ENCODE measurements at regions not wholly inside any gene's neighbourhood (a gene's known extent, or its start where the extent isn't known, plus 50 kb on each side); places are given as distances from the start of the nearest gene placed in this dataset.

DNA sequence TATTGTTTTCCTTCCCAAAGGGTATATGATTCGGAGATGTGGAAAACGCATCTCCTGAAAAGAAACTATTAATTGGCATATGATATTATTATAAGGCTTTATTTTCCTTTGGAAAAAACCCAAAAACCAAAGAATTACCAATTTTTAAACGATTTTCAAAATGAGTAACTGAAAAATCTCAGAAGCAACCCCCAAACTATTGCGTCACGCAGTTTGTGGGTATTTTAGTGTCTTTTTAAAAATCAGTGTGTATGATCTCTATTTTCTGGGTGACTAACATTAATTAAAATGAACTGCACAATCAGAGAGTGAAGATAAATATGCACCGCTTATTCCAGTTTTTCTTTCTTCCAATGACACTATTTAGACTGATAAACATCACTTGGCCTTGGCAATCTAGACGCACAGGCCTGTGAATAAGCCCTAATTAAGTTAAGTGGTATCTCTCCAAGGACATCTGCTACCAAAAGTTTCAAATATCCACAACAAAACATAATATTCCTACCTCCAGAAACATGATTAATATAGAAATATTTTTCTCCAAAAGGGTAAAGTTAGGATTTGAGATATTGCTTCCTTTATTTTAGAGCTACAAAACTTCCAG, 511.5 kb upstream of the FAM241A start:
- no peak for DNase-seq (ENCODE audit: extremely low spot score, unreplicated experiment)
- Mint-ChIP-seq H3K9me3 (no peaks in the 10 kb centered on the region), H3K27ac (no peak overlapping the region), H3K36me3 (no peaks in the 10 kb centered on the region), H3K27me3 (peaks cover 44% of the 10 kb centered on the region), H3K4me3 (no peak overlapping the region), H3K4me1 (ENCODE audit: unreplicated experiment) (peaks cover 6% of the 10 kb centered on the region)
- TF ChIP-seq CTCF (conservative IDR thresholded peaks at IDR 0.05): no peak

DNA sequence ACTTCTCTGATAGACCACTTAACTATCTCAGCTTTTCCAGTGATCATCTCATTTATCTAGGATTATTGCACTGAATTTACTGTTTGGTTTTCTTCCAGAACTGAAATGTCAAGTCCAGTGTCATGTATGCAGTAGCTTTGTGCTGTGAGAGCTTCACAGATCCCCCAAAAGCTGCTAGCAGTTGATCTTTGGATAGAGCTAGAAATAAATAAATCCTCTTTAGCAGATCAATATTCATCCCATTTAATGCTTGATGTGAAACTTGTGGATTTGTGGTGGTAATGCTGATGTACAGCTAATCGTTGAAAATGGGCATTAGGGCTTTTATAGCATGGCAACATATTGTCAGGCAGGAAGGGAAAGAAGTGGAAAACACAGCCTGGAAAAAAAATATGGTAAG, 509.6 kb upstream of the FAM241A start:
- H3K27me3 Mint-ChIP-seq: peaks cover 40% of the 10 kb centered on the region
- no peak for DNase-seq (ENCODE audit: extremely low spot score, unreplicated experiment)
- H3K36me3 Mint-ChIP-seq: no peaks in the 10 kb centered on the region
- H3K4me1 Mint-ChIP-seq (ENCODE audit: unreplicated experiment): peaks cover 9% of the 10 kb centered on the region
- H3K4me3 Mint-ChIP-seq: no peak overlapping the region
- no peak overlapping the region for H3K27ac Mint-ChIP-seq
- no peak for TF ChIP-seq CTCF (conservative IDR thresholded peaks at IDR 0.05)
- no peaks in the 10 kb centered on the region for H3K9me3 Mint-ChIP-seq

GRCh38 chr4:111636961-111637585, 508.2 kb upstream of the FAM241A start:
- no peak overlapping the region for H3K27ac Mint-ChIP-seq

DNA sequence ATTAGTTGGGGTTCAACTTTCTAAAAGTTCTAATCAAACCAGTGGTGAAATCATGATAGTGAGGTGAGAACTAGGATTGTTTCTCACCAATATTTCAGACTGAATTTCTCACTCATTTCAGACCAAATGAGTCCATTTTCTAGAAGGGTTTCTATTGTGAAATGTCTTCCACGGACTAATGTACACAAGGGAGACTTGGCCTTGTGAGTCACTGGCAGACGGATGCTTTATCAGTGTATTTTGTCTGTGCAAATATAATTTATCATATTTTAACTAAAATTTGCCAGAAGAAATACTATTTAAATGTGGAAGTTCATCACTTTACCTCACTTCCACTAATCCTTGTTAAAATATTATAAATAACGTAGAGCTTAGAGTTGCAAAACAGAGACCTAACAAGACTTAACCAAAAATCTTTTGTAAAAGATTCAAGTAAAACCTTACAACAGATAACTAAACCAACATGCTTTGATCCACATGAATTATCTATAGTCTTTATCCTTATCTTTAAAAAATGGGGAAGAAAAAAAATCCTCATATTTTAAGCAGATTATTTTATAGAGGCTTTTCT, 506.0 kb upstream of the FAM241A start:
- peaks cover 6% of the 10 kb centered on the region for H3K4me1 Mint-ChIP-seq (ENCODE audit: unreplicated experiment)
- no peaks in the 10 kb centered on the region for H3K9me3 Mint-ChIP-seq
- H3K4me3 Mint-ChIP-seq: no peak overlapping the region
- DNase-seq (ENCODE audit: extremely low spot score, unreplicated experiment): no peak
- H3K36me3 Mint-ChIP-seq: no peaks in the 10 kb centered on the region
- H3K27ac Mint-ChIP-seq: no peak overlapping the region
- peaks cover 26% of the 10 kb centered on the region for H3K27me3 Mint-ChIP-seq
- no peak for TF ChIP-seq CTCF (conservative IDR thresholded peaks at IDR 0.05)

More at GRCh38 chr4:111636961-111637585, 508.2 kb upstream of the FAM241A start:
- Mint-ChIP-seq H3K9me3 (no peaks in the 10 kb centered on the region), H3K27me3 (peaks cover 37% of the 10 kb centered on the region), H3K4me3 (no peak overlapping the region), H3K36me3 (no peaks in the 10 kb centered on the region), H3K4me1 (ENCODE audit: unreplicated experiment) (peaks cover 6% of the 10 kb centered on the region)
- DNase-seq (ENCODE audit: extremely low spot score, unreplicated experiment): no peak
- no peak for TF ChIP-seq CTCF (conservative IDR thresholded peaks at IDR 0.05)

- peaks cover 26% of the 10 kb centered on the region for H3K27me3 Mint-ChIP-seq
- DNase-seq (ENCODE audit: extremely low spot score, unreplicated experiment): no peak
- TF ChIP-seq CTCF (conservative IDR thresholded peaks at IDR 0.05): no peak
- no peaks in the 10 kb centered on the region for H3K9me3 Mint-ChIP-seq
- no peaks in the 10 kb centered on the region for H3K36me3 Mint-ChIP-seq
- H3K27ac Mint-ChIP-seq: no peak overlapping the region
- peaks cover 6% of the 10 kb centered on the region for H3K4me1 Mint-ChIP-seq (ENCODE audit: unreplicated experiment)
- no peak overlapping the region for H3K4me3 Mint-ChIP-seq
Observed at GRCh38 chr4:111639876-111640275, 505.4 kb upstream of the FAM241A start.

Data from type B pancreatic cell (in vitro differentiated cells).